Stimulated activated CD4-positive, alpha-beta T cell treated with anti-CD3 and anti-CD28 coated beads, Interleukin-12 subunit alpha, Interleukin-12 subunit beta, amount 100 ng/mL, for 24 hours (primary cell): ENCODE measurements at regions not wholly inside any gene's neighbourhood (a gene's known extent, or its start where the extent isn't known, plus 50 kb on each side); places are given as distances from the start of the nearest gene placed in this dataset.
"Not testable (repeated sequence)": the region's sequence is repeated elsewhere in the genome, so short reads cannot be mapped to it uniquely, and the experiment has no call there.

Source experiments
- DNase-seq, 2 experiments: peaks; one replicate each; pipeline ENCODE4 v3.0.0-alpha.2; 2020; ENCODE audit warnings: low read depth in 2 of 2

DNA sequence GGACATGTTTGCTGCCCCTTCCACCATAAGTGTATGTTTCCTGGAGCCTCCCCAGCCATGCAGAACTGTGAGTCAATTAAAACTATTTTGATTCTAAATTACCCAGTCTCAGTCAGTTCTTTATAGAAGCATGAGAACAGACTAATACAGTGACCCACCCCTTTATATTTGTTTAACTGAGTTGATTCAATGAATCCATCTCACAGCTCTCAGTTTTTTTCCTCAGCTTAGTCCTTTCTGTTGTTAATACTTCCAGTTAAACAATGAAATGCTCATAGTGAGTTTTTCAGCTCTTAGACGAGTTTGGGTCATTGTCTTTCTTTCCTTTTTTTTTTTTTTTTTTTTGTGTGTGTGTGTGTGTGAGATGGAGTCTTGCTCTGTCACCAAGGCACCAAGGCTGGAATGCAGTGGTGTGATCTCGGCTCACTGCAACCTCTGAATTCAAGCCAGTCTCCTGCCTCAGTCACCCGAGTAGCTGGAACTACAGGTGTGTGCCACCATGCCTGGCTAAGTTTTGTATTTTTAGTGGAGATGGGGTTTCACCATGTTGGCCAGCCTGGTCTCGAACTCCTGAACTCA is 627.4 kb downstream of the SPATA31A7 start:
- not testable (repeated sequence) for DNase-seq

DNA sequence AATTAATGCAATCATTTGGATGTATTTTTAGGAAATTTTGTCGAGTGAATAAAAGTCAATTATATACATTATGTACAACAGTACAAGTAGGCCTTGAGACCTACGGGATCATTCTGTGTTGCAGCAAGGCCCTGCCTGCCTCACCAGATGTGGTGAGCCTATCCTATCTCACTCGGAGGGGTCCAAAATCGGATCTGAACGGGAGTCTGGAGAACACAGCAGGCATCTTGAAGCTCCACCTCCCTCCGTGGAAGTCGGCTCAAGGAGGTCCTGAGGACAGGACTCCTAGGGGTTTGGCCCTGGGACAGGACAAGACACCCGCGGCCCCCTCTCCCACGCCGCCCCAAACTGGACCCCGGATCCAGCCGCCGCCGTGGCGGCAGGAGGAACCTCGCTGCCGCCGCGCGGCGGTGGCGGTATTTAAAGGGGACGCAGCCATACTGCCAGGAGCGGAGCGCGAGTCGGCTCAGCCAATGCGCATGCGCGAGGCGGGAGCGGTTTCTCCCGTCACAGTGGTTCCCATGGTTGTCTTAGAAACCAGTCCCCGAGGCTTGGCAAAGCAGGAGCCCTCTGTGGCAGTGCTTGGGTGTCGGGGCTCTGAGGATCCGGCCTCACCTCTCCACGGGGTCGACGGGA is 663.9 kb downstream of the SPATA31A7 start:
- DNase-seq, result peak; percentile 84 to 85

DNA sequence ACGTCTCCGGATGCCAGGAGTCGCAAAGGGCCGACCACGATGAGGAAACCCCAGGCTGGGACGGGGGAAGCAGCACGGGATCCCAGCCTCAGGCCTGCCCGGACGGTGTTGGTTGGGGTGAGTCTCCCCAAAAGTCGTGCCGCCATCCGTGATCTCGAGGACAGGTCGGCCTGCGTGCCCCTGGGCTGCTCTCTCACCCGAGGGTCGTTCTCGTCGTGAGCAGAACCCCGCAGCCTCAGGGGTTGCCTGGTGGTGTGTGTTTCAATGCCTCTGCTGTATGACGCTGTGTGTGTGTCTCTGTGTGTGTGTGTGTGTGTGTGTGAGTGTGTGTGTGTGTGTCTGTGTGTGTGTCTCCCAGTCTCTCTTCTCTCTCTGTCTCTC is 664.4 kb downstream of the SPATA31A7 start:
- not testable (repeated sequence) for DNase-seq

DNA sequence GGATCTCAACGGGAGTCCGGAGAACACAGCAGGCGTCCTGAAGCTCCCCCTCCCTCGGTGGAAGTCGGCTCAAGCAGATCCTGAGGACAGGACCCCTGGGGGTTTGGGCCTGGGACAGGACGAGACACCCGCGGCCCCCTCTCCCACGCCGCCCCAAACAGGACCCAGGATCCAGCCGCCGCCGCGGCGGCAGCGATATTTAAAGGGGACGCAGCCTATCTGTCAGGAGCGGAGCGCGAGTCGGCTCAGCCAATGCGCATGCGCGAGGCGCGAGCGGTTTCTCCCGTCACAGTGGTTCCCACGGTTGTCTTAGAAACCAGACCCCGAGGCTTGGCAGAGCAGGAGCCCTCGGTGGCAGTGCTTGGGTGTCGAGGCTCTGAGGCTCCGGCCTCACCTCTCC is 666.4 kb downstream of the SPATA31A7 start:
- DNase-seq, result not testable (repeated sequence)

DNA sequence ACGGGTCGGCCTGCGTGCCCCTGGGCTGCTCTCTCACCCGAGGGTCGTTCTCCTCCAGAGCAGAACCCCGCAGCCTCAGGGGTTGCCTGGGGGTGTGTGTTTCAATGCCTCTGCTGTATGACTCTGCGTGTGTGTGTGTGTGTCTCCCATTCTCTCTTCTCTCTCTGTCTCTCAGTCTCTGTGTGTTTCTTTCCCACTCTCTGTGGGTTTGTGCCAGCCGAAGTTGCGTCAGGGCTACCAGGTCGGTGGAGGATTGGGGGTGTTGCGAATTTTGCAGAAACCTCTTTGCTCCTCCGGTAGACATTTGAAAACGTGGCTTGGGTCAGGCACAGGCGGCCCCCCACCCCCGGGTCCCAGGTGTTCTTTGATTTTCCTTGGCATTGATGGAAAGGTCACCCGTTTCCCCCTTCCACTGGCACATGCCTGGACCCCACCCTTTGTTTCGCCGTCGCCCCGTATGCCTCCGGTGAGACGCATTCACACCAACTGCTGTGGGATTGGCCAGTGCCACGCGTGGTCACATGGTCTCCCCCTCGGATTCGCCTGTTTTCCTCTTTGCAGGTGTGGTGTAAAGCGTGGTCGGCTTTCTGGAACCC is 667.1 kb downstream of the SPATA31A7 start:
- DNase-seq, result not testable (repeated sequence)

DNA sequence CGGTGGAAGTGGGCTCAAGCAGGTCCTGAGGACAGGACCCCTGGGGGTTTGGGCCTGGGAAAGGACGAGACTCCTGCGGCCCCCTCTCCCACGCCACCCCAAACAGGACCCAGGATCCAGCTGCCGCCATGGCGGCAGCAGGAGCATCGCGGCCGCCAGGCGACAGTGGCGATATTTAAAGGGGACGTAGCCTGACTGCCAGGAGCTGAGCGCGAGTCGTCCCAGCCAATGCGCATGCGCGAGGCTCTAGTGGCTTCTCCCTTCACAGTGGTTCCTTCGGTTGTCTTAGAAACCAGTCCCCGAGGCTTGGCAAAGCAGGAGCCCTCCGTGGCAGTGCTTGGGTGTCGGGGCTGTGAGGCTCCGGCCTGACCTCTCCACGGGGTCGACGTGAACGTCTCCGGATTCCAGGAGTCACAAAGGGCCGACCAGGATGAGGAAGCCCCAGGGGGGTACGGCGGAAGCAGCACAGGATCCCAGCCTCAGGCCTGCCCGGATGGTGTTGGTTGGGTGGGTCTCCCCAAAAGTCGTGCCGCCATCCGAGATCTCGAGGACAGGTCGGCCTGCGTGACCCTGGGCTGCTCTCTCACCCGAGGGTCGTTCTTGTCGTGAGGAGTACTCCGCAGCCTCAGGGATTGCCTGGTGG is 668.0 kb downstream of the SPATA31A7 start:
- not testable (repeated sequence) for DNase-seq

DNA sequence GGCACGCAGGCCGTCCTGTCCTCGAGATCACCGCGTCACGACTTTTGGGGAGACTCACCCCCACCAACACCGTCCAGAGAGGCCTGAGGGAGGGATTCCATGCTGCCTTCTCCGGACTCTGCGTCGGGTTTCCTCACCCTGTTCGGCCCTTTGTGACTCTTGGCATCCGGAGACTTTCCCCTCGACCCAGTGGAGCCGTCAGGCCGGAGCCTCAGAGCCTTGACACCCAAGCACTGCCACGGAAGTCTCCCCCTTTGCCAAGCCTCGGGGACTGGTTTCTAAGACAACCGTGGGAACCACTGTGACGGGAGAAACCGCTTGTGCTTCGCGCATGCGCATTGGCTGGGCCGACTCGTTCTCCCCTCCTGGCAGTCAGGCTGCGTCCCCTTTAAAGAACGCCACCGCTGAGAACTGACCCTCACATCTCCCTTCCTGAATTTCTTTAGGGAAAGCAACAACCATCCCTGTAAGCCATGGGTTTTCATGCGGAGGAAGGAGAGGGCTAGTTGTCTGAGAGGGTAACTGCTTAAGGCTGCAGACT is 672.7 kb downstream of the SPATA31A7 start:
- DNase-seq, result peak; percentile 24 to 35

DNA sequence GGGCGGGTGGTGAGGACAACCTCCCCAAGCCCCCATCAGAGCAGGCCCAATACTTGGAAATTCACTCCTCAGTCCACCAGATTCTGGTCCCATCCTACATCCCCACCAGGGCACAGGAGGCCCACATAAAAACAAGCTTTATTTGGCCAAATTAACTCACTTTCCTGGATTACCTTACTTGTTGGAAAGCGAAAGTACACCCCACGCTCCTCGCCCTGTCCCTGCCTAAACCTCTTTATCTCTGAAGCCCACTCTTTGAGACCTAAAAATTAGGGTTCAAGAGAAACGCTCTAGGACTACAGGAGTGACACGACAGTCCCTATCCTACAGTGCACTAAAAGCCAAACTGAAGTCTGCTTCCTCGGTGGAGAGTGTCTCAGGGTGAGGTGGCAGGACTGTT is 674.6 kb downstream of the SPATA31A7 start:
- not testable (repeated sequence) for DNase-seq

DNA sequence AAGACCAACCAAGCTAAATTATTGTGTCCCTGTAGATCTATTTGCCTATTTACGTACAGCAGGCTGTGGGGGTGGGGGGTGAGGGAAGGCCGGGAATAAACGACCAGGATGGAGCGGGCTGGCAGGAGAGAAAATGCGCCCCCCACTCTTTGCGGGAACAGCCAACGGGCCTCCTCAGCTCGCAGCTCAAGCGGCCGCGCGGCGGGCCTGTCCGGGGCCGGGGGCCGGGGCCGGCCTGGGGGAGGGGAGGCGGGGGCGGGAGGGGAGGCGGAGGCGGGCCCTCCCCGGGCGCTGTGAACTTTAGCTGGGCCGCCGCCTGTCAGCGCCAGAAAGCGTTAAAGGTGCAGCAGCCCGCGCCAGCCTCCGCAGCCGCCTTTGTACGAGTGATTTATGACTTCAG is 679.1 kb downstream of the SPATA31A7 start:
- not testable (repeated sequence) for DNase-seq

DNA sequence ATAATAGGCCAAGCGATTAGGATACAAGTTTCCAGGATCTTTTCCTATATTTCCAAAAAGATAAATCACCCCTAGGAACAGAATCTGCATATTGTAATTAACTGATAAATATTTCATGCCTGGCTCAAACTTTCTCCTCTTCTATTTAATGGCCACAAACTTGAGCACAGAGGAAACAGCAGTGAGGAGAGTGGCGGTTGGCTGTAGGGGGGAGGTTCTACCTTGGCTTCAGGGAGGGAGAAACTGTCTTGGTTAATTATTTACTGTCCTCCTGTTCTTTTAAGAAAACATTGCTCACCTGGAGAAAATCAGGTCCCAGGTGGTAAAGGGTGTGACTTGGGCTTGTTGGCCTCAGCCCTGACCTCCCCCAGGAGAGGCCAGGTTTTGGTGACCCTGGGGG is 682.5 kb downstream of the SPATA31A7 start:
- DNase-seq, result not testable (repeated sequence)
